ENCODE measurements at regions not wholly inside any gene's neighbourhood (a gene's known extent, or its start where the extent isn't known, plus 50 kb on each side); places are given as distances from the start of the nearest gene placed in this dataset.

DNA sequence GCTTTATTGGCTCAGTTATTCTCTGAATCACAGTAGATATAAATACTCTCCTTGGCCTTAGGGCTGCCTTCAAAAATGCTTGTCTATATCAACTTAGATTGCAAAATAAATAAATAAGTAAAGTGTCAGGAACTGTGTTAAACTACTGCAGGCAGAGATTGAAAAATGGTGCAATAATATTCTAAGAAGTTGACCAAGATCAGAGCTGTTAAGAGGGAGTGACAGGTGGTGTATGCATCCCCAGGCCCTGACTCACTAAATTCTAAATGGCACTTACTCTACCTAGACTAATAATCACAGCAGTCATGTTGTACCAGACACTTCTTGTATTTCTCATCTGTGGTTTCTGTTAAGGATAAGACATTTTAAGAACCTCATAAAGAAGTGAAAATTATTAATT is 235.1 kb upstream of the SPOCK3 start:
- DNase-seq (ENCODE audit: low read depth in 1 of 2, low spot score in 1 of 2), result no peak

GRCh38 chr4:167475951-167476350 is 241.7 kb upstream of the SPOCK3 start:
- DNase-seq (ENCODE audit: low read depth in 1 of 2, low spot score in 1 of 2), result no peak

DNA sequence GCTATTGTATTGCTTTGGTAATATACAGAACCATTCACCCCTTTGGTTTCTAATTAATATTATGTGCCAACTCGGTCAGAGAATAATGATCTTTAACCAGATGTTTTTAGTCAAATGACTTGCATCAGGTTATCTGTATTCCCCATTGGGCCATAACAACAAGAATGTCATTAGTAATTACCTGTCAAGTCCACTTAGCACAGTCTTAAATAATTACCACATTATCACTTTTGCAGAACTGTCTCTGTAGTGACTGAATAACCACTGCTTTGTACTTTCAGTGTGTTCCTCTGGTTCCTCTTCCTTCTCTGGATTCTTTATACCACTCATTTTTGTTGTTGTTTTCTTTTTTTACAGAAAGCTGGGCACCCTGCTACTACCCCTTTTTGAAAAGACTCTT is 257.7 kb upstream of the SPOCK3 start:
- no peak for DNase-seq (ENCODE audit: low read depth in 1 of 2, low spot score in 1 of 2)

- no peak for DNase-seq (ENCODE audit: low read depth in 1 of 2, low spot score in 1 of 2)
Observed at GRCh38 chr4:167509551-167509950, 275.3 kb upstream of the SPOCK3 start.

GRCh38 chr4:167524091-167524490 is 289.8 kb upstream of the SPOCK3 start:
- DNase-seq (ENCODE audit: low read depth in 1 of 2, low spot score in 1 of 2), result no peak

DNA sequence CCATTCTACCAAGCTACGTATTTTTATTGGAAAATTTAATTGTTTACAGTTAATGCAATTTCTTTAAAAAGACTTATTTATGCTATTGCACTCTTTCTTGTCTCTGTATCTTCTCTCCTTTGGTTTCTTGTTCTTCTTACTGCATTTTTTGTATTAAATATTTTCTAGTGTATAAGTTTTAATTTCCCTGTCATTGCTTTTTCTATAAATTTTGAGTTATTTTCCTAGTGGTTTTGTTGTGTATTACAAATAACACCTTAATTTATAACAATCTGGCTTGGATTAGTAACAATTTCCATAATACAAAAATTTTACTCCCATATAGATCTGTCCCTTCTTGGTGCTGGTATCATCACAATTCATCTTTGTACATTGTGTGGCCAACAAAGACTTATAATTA is 303.5 kb upstream of the SPOCK3 start:
- DNase-seq (ENCODE audit: low read depth in 1 of 2, low spot score in 1 of 2), result no peak

GRCh38 chr4:167541286-167541685 is 307.0 kb upstream of the SPOCK3 start:
- no peak for DNase-seq (ENCODE audit: low read depth in 1 of 2, low spot score in 1 of 2)

DNA sequence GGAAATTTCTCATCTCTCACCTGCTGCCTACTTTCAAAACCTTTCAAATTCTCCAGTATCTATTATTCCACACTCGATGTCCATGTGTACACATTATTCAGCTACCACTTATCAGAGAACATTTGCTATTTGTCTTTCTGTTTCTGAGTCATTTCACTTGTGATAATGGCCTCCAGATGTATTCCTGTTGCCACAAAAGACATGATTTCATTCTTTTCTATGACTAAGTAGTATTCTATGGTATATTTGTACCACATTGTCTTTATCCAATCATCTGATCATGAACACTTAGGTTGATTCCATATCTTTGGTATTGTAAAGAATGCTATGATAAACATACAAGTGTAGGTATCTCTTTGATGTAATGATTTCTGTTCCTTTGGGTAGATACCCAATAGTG is 310.1 kb upstream of the SPOCK3 start:
- DNase-seq (ENCODE audit: low read depth in 1 of 2, low spot score in 1 of 2), result no peak

GRCh38 chr4:167550021-167550420 is 315.7 kb upstream of the SPOCK3 start:
- no peak for DNase-seq (ENCODE audit: low read depth in 1 of 2, low spot score in 1 of 2)

GRCh38 chr4:167555338-167556022 is 321.2 kb upstream of the SPOCK3 start:
- DNase-seq (ENCODE audit: low read depth in 1 of 2, low spot score in 1 of 2), result no peak

DNA sequence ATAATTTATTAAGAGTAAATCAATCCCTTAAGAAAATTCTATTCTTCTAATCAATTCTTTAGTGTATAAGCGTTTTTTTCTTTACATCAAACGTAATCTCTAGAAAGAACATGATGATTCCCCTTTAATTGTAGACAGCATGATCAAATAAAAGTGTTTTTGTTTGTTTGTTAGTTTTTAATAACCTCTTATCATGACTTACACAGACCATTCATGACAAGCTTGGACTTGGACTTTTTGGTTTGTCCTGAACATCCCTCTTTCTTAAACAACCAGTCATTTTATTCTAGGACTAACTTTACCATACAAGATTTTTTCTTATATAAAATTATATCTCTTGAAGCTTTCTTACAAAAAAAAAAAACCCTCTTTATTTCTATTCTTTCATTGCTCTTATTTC is 344.6 kb upstream of the SPOCK3 start:
- DNase-seq (ENCODE audit: low read depth in 1 of 2, low spot score in 1 of 2), result no peak

GRCh38 chr4:167581449-167581965 is 347.2 kb upstream of the SPOCK3 start:
- DNase-seq (ENCODE audit: low read depth in 1 of 2, low spot score in 1 of 2), result no peak

- no peak for DNase-seq (ENCODE audit: low read depth in 1 of 2, low spot score in 1 of 2)
Observed at GRCh38 chr4:167587361-167587760, 353.1 kb upstream of the SPOCK3 start.

GRCh38 chr4:167595898-167596297 is 361.6 kb upstream of the SPOCK3 start:
- no peak for DNase-seq (ENCODE audit: low read depth in 1 of 2, low spot score in 1 of 2)

DNA sequence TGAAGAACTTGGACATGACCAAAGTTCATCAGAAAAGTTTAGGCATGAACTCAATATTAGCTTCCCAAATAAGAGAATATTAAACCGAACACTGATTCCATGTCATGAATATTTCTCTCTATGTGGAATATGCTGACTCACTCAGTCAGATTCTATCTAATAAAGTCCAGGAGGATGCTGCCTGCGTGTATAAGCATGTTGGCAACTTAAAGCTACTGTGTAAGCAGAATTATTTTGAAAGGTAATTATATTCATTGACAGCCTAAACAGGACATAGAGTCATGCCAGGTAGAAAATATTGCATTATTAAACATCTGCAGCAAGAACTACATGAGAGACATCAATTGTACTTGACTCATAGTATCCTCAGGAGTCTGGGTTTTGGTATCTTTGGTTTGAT is 367.9 kb upstream of the SPOCK3 start:
- DNase-seq (ENCODE audit: low read depth in 1 of 2, low spot score in 1 of 2), result no peak

- DNase-seq (ENCODE audit: low read depth in 1 of 2, low spot score in 1 of 2), result no peak
Observed at GRCh38 chr4:167606551-167606950, 372.3 kb upstream of the SPOCK3 start.

DNA sequence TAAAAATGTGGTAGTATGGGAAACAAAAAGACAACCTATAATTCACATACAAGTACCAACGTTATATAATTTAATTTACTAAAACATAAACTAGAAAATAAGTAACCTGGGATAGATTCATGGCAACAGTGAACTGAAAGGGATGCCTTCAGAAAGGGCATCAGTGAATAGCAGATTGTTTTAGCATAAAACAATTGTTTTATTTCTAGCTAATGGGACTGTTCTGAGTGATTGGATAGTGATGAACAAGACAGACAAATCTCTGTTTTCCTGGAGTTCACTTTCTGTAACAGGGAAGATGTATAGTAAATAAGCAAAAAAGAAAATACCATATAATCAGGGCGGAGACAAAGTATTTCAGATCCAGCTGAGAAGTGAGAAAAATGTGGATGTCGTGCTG is 379.1 kb upstream of the SPOCK3 start:
- DNase-seq (ENCODE audit: low read depth in 1 of 2, low spot score in 1 of 2), result no peak

- no peak for DNase-seq (ENCODE audit: low read depth in 1 of 2, low spot score in 1 of 2)
Observed at GRCh38 chr4:167614866-167615265, 380.6 kb upstream of the SPOCK3 start.

- no peak for DNase-seq (ENCODE audit: low read depth in 1 of 2, low spot score in 1 of 2)
Observed at GRCh38 chr4:167616476-167616875, 382.2 kb upstream of the SPOCK3 start.

DNA sequence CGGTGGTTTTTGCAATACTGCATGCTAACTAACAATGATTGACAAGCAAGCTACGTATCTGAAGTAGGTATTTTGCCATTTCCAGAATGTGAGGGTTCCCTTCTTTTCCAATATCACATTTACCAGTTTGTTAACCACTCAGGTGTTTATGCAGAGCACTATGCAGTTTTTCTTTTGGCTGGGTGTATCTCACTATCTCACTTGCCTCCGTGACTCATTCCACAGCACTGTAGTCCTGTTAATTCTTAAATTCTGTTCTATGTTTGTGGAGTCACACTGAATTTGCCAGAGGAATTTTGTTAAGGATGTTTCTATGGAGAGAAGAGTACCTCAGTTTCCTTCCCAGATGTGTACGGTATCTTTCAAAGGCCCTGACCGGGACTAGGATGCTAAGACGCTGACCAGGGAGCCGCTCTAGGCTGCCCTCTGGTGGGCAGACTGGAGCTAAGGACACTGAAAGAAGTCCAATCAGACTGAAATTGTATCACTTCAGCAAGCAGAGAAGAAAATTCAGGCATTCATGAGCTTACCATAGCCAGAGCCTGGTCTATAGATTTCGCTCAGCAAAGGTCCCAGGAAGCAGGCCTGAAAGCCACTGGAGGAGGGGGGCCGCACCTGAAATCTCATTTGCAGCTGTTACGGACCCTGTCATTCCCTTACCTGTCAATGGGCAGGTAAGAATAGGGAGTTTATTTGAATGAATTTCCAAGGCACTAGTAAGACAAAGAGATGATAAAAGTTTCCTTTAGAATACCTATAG is 388.4 kb upstream of the SPOCK3 start:
- DNase-seq (ENCODE audit: low read depth in 1 of 2, low spot score in 1 of 2), result peak in 1 of 2 donors; percentile 2

GRCh38 chr4:167623241-167623572 is 388.9 kb upstream of the SPOCK3 start:
- DNase-seq (ENCODE audit: low read depth in 1 of 2, low spot score in 1 of 2), result no peak

GRCh38 chr4:167629272-167629671 is 395.0 kb upstream of the SPOCK3 start:
- DNase-seq (ENCODE audit: low read depth in 1 of 2, low spot score in 1 of 2), result no peak

GRCh38 chr4:167642250-167642649 is 408.0 kb upstream of the SPOCK3 start:
- DNase-seq (ENCODE audit: low read depth in 1 of 2, low spot score in 1 of 2), result no peak

Measured in stimulated activated CD4-positive, alpha-beta T cell treated with anti-CD3 and anti-CD28 coated beads, Interleukin-15, amount 100 ng/mL, for 1 hour (primary cell).